DND-41 (cell line): ENCODE measurements at regions not wholly inside any gene's neighbourhood (a gene's known extent, or its start where the extent isn't known, plus 50 kb on each side); places are given as distances from the start of the nearest gene placed in this dataset.

Experiments
- ATAC-seq: fragments of 200-7000 bp; cut with Tn5 transposase; 3 replicates; pipeline ENCODE4 v1.9.1; 2021; ENCODE audit warnings: low read depth; ENCODE audit not compliant: insufficient read depth
- DNase-seq: peaks from one replicate; pipeline ENCODE4 v3.0.0-alpha.2; 2020
- H2AFZ ChIP-seq: 2 replicates; pipeline ENCODE4 v1.6.0; 2012; ENCODE audit warnings: low read depth, low read length
- H3K27ac ChIP-seq: 2 replicates; pipeline ENCODE4 v1.5.1; 2012; ENCODE audit warnings: low read length, inconsistent platforms
- H3K27me3 ChIP-seq: fragments of 200-600 bp; sonication (generic); 2 replicates; pipeline ENCODE4 v1.6.0; 2012; ENCODE audit warnings: low read length, mild to moderate bottlenecking, inconsistent platforms; ENCODE audit not compliant: insufficient read depth, poor library complexity
- H3K36me3 ChIP-seq: 2 replicates; pipeline ENCODE4 v1.5.1; 2012; ENCODE audit warnings: low read length, inconsistent platforms; ENCODE audit not compliant: insufficient read depth
- H3K4me1 ChIP-seq: 2 replicates; pipeline ENCODE4 v1.5.1; 2012; ENCODE audit warnings: mild to moderate bottlenecking, low read length; ENCODE audit not compliant: insufficient read depth
- H3K4me2 ChIP-seq: 2 replicates; pipeline ENCODE4 v1.6.0; 2012; ENCODE audit warnings: mild to moderate bottlenecking, moderate library complexity, low read length, inconsistent platforms; ENCODE audit not compliant: insufficient read depth
- H3K4me3 ChIP-seq, 2 experiments: fragments of 200-600 bp in 1 of 2; shearing (Covaris generic) in 1 of 2; 2 replicates each; pipeline ENCODE4 v1.5.1; 2012 to 2016; ENCODE audit warnings: inconsistent platforms in 2 of 2, low read length in 2 of 2, mild to moderate bottlenecking in 2 of 2, low read depth in 1 of 2, moderate library complexity in 1 of 2
- H3K79me2 ChIP-seq: 2 replicates; pipeline ENCODE4 v1.6.0; 2012; ENCODE audit warnings: low read length, inconsistent platforms; ENCODE audit not compliant: insufficient read depth
- H3K9ac ChIP-seq: 2 replicates; pipeline ENCODE4 v1.6.0; 2012; ENCODE audit warnings: low read depth, mild to moderate bottlenecking, inconsistent platforms, low read length, moderate library complexity
- H3K9me3 ChIP-seq: 2 replicates; pipeline ENCODE4 v1.5.1; 2012; ENCODE audit warnings: low read length, moderate library complexity, mild to moderate bottlenecking, inconsistent platforms; ENCODE audit not compliant: insufficient read depth, severe bottlenecking
- H4K20me1 ChIP-seq: 2 replicates; pipeline ENCODE4 v1.6.0; 2012; ENCODE audit warnings: low read length; ENCODE audit not compliant: insufficient read depth
- EZH2 ChIP-seq: IDR thresholded peaks from 3 replicates; pipeline ENCODE4 v1.6.1; 2012; ENCODE audit warnings: borderline replicate concordance, low read depth, mild to moderate bottlenecking, moderate library complexity, low read length, inconsistent platforms; ENCODE audit not compliant: severe bottlenecking
- TF ChIP-seq, protein P1 (sequence below): IDR thresholded peaks from 2 replicates; pipeline ENCODE4 v1.5.1; 2012; ENCODE audit warnings: borderline replicate concordance, low read length, moderate library complexity, mild to moderate bottlenecking; ENCODE audit not compliant: poor library complexity, severe bottlenecking; ENCODE audit errors: extremely low read depth

DNA sequence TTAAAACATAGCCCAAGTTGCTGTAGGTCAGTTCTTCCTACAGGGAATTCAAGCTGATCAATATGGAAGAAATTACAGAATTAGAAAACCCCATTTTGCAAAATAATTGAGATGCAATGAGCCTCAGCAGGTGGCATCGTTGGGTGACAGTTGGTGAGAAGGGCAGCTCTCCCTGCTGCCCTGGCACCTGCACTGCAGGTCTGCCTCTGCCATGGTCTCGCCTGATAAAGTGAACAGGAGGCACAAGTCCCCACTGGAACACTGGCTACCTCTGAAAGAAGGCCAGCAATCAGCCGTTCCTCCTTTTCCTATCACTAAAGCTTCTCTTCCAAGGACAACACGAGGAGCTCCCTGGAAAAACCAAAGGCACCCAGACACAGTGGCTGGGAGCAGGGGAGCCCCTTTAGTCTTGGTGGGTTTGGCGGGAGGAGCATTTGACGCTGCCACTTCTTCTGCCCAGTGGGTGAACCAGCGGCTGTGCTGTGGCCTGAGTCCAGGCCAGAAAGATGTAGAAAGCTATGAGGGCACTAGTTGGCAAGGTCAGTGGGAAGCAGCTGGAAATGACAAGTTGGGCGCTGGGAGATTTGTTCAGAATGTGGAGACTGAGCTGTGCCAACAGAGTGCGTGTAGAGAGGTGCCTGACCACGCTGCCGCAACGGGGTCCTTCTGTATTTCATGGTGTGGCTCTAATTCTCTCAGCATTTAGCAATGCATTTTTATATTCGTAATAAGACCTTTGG is 93.1 kb downstream of the RIPK4 start:
- Histone ChIP-seq H3K27ac (no peak overlapping the region), H3K9me3 (no peaks in the 10 kb centered on the region), H3K27me3 (no peaks in the 10 kb centered on the region), H3K36me3 (no peaks in the 10 kb centered on the region), H2AFZ (no peak overlapping the region), H3K4me2 (no peak overlapping the region), H3K79me2 (no peaks in the 10 kb centered on the region), H4K20me1 (no peaks in the 10 kb centered on the region), H3K9ac (no peak overlapping the region), H3K4me3 (no peak overlapping the region), H3K4me1 (peaks cover 8% of the 10 kb centered on the region; the same call in 1 of the 2 replicates)
- ATAC-seq (no peak), DNase-seq (no peak)
- TF ChIP-seq, protein P1, sequence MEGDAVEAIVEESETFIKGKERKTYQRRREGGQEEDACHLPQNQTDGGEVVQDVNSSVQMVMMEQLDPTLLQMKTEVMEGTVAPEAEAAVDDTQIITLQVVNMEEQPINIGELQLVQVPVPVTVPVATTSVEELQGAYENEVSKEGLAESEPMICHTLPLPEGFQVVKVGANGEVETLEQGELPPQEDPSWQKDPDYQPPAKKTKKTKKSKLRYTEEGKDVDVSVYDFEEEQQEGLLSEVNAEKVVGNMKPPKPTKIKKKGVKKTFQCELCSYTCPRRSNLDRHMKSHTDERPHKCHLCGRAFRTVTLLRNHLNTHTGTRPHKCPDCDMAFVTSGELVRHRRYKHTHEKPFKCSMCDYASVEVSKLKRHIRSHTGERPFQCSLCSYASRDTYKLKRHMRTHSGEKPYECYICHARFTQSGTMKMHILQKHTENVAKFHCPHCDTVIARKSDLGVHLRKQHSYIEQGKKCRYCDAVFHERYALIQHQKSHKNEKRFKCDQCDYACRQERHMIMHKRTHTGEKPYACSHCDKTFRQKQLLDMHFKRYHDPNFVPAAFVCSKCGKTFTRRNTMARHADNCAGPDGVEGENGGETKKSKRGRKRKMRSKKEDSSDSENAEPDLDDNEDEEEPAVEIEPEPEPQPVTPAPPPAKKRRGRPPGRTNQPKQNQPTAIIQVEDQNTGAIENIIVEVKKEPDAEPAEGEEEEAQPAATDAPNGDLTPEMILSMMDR, result peak; percentile 30
- no peak for TF ChIP-seq EZH2

DNA sequence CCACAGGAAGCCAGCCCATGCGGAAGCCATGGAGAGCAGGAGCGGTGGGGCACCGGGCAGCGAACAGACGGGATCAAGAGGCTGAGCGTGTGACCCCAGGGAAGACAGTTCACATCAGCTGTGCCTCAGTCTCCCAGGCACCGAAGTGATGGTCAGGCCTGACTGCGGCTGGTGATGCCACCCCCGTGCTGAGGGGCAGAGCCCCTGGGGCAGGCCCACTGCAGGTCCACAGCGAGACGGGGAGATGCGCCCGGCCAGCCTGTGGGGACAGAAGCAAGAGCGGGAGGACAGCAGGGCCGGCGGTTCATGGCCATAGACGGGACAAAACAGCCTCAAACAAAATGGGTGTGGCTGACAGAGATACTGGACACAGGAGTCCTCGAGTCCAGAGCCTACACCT is 93.8 kb downstream of the RIPK4 start:
- no peak for ATAC-seq
- Histone ChIP-seq H3K9me3 (no peaks in the 10 kb centered on the region), H3K9ac (no peak overlapping the region), H4K20me1 (no peaks in the 10 kb centered on the region), H3K4me2 (no peak overlapping the region), H3K36me3 (no peaks in the 10 kb centered on the region), H3K79me2 (no peaks in the 10 kb centered on the region), H3K4me1 (peaks cover 6% of the 10 kb centered on the region; the same call in 1 of the 2 replicates), H3K4me3 (no peak overlapping the region), H3K27me3 (no peaks in the 10 kb centered on the region), H2AFZ (no peak overlapping the region), H3K27ac (no peak overlapping the region)
- no peak for DNase-seq
- TF ChIP-seq, protein P1, result no peak
- no peak for TF ChIP-seq EZH2

DNA sequence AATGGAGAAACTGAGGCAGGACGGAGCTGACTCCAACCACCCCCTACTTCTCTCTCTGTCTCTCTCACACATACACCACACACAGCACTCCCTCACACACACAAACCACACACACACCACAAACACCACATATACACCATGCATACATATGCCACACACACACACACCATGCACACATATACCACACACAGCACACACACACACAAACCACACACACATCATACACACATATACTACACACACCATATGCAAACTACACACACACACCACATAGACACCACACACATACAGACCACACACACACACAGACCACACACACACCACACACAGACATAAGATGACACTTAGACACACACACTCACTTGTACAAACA is 94.3 kb downstream of the RIPK4 start:
- H3K36me3 ChIP-seq, result no peaks in the 10 kb centered on the region
- no peaks in the 10 kb centered on the region for H3K9me3 ChIP-seq
- H3K27me3 ChIP-seq, result no peaks in the 10 kb centered on the region
- H3K4me3 ChIP-seq, result no peak overlapping the region
- DNase-seq, result no peak
- no peak for ATAC-seq
- H3K79me2 ChIP-seq, result no peaks in the 10 kb centered on the region
- peaks cover 1% of the 10 kb centered on the region; the same call in 1 of the 2 replicates for H3K4me1 ChIP-seq
- H2AFZ ChIP-seq, result no peak overlapping the region
- TF ChIP-seq EZH2, result no peak
- TF ChIP-seq, protein P1, result no peak
- H3K27ac ChIP-seq, result no peak overlapping the region
- no peak overlapping the region for H3K4me2 ChIP-seq
- no peaks in the 10 kb centered on the region for H4K20me1 ChIP-seq
- H3K9ac ChIP-seq, result no peak overlapping the region
